ENCODE measurements at regions not wholly inside any gene's neighbourhood (a gene's known extent, or its start where the extent isn't known, plus 50 kb on each side); places are given as distances from the start of the nearest gene placed in this dataset.

DNA sequence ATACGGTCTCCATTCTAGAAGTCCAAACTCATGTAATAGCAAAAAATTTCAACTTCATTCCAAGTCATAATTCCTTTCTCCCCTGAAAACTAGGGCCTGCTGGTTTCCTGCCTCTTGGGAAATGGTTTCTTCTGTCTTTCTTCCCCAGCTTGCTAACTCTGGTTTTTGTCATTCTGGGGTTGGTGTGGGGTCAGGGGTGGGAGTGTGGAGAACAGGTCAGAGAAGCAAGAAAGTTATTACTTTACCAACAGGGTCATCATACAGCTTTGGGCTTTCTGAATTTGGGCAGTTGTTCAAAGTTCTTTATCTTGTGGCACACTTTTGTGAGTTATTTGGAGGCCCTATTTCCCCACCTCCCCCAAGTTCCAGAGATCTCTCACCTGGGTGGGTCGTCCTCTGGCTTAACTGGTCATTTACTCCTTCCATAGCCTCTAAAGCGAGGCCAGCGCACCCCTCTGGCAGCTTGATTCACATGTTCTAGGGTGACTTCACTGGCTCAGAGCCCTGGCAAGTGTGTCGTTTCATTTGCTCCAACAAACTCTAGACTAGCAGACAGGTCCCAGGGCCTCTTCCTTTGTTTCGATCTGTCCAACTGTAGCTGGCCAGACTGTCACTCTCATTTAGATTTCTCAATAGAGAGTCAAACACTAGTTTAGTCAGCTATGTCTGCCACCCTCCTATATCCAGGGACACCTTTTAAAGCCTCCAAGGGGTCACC lies 161.2 kb downstream of the JCAD start:
- TF ChIP-seq, protein P1, sequence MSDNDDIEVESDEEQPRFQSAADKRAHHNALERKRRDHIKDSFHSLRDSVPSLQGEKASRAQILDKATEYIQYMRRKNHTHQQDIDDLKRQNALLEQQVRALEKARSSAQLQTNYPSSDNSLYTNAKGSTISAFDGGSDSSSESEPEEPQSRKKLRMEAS (IDR thresholded peaks at IDR 0.05), result no peak
- no peak for TF ChIP-seq FOXA1 (IDR thresholded peaks at IDR 0.05)
- TF ChIP-seq, protein P2, sequence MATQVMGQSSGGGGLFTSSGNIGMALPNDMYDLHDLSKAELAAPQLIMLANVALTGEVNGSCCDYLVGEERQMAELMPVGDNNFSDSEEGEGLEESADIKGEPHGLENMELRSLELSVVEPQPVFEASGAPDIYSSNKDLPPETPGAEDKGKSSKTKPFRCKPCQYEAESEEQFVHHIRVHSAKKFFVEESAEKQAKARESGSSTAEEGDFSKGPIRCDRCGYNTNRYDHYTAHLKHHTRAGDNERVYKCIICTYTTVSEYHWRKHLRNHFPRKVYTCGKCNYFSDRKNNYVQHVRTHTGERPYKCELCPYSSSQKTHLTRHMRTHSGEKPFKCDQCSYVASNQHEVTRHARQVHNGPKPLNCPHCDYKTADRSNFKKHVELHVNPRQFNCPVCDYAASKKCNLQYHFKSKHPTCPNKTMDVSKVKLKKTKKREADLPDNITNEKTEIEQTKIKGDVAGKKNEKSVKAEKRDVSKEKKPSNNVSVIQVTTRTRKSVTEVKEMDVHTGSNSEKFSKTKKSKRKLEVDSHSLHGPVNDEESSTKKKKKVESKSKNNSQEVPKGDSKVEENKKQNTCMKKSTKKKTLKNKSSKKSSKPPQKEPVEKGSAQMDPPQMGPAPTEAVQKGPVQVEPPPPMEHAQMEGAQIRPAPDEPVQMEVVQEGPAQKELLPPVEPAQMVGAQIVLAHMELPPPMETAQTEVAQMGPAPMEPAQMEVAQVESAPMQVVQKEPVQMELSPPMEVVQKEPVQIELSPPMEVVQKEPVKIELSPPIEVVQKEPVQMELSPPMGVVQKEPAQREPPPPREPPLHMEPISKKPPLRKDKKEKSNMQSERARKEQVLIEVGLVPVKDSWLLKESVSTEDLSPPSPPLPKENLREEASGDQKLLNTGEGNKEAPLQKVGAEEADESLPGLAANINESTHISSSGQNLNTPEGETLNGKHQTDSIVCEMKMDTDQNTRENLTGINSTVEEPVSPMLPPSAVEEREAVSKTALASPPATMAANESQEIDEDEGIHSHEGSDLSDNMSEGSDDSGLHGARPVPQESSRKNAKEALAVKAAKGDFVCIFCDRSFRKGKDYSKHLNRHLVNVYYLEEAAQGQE (IDR thresholded peaks at IDR 0.05), result no peak
- TF ChIP-seq, protein P3, sequence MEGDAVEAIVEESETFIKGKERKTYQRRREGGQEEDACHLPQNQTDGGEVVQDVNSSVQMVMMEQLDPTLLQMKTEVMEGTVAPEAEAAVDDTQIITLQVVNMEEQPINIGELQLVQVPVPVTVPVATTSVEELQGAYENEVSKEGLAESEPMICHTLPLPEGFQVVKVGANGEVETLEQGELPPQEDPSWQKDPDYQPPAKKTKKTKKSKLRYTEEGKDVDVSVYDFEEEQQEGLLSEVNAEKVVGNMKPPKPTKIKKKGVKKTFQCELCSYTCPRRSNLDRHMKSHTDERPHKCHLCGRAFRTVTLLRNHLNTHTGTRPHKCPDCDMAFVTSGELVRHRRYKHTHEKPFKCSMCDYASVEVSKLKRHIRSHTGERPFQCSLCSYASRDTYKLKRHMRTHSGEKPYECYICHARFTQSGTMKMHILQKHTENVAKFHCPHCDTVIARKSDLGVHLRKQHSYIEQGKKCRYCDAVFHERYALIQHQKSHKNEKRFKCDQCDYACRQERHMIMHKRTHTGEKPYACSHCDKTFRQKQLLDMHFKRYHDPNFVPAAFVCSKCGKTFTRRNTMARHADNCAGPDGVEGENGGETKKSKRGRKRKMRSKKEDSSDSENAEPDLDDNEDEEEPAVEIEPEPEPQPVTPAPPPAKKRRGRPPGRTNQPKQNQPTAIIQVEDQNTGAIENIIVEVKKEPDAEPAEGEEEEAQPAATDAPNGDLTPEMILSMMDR (IDR thresholded peaks at IDR 0.05; ENCODE audit: low read depth, low read length, missing input control), result no peak
- TF ChIP-seq HNF4G (IDR thresholded peaks at IDR 0.05), result no peak
- TF ChIP-seq NR2F2 (IDR thresholded peaks at IDR 0.05), result peak; percentile 39
- TF ChIP-seq RAD21 (IDR thresholded peaks at IDR 0.05), result no peak
- no peak for TF ChIP-seq SP1 (IDR thresholded peaks at IDR 0.05)
- TF ChIP-seq EGR1 (IDR thresholded peaks at IDR 0.05; ENCODE audit: low read depth in 2 of 2), result no peak
- TF ChIP-seq YY1 (IDR thresholded peaks at IDR 0.05), result no peak
- TF ChIP-seq HNF4A (conservative IDR thresholded peaks at IDR 0.05), result no peak
- no peak for TF ChIP-seq GABPA (IDR thresholded peaks at IDR 0.05 in 1 of 2, conservative IDR thresholded peaks at IDR 0.05 in 1 of 2)
